ENCODE measurements at regions not wholly inside any gene's neighbourhood (a gene's known extent, or its start where the extent isn't known, plus 50 kb on each side); places are given as distances from the start of the nearest gene placed in this dataset.

GRCh38 chr15:70219966-70220365 is 122.2 kb upstream of the TLE3 start:
- peaks cover 8% of the 10 kb centered on the region for H3K4me1 Mint-ChIP-seq (ENCODE audit: low read depth)
- H3K9me3 Mint-ChIP-seq = no peaks in the 10 kb centered on the region
- no peak overlapping the region for H3K4me3 Mint-ChIP-seq
- no peaks in the 10 kb centered on the region for H3K36me3 Mint-ChIP-seq
- intact Hi-C loops (cut with micrococcal nuclease) = no loop called here
- no peak overlapping the region for H3K27ac Mint-ChIP-seq
- H3K27me3 Mint-ChIP-seq = no peaks in the 10 kb centered on the region
- ChIA-PET CTCF (no interaction called here), POLR2A (no interaction called here)
- DNase-seq = no peak

GRCh38 chr15:70219256-70219895 is 121.7 kb upstream of the TLE3 start:
- no peaks in the 10 kb centered on the region for H3K36me3 Mint-ChIP-seq
- POLR2A ChIA-PET = no interaction called here
- H3K27me3 Mint-ChIP-seq = no peaks in the 10 kb centered on the region
- H3K4me1 Mint-ChIP-seq (ENCODE audit: low read depth) = peaks cover 8% of the 10 kb centered on the region
- CTCF ChIA-PET = no interaction called here
- no peaks in the 10 kb centered on the region for H3K9me3 Mint-ChIP-seq
- H3K4me3 Mint-ChIP-seq = no peak overlapping the region
- intact Hi-C loops (cut with micrococcal nuclease) = no loop called here
- DNase-seq = no peak
- H3K27ac Mint-ChIP-seq = no peak overlapping the region

DNA sequence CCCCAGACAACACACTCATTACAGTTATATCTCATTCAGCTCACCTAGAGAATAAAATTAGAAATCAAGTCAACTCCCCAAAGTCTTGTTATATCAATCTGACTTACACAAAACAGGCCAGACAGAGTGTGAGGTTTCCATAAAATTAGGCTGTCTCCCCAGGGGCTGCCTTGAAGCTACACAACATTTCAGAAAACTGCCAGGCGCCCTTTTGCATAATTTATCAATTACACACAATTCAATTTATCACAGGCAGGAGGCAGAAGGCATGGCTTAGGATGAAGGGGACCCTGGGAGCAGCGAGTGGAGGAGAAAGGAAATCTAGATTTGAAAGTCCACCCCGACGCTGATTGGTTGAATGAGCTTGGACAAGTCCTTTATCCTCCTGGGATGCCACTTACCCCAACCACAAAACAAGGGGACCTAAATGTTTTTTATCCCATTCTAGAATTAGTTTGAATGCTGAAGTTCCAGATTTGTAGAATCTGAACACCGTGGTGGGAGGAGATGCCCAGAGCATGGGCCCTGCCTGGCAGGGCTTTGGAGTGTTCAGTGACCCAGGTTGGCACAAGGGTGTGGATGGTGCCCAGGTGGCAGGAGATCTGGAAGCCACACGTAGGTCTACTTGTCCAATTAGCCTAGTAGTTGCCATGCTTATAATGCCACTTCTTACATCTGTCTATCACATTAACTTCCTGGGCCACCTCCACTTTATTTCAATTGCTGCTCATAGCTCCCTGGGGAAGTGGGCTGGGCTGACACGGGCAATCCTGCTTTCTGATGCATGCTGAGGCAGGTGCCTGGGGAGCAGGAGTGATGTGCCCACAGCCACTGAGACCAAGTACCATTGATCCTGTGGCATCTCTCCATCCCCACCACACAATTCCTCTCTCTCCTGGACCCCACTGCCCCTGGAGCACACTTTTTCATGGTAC is 119.8 kb upstream of the TLE3 start:
- H3K4me1 Mint-ChIP-seq (ENCODE audit: low read depth) = no peaks in the 10 kb centered on the region
- no peaks in the 10 kb centered on the region for H3K36me3 Mint-ChIP-seq
- DNase-seq = no peak
- no peaks in the 10 kb centered on the region for H3K27me3 Mint-ChIP-seq
- H3K4me3 Mint-ChIP-seq = no peak overlapping the region
- H3K9me3 Mint-ChIP-seq = no peaks in the 10 kb centered on the region
- no peak overlapping the region for H3K27ac Mint-ChIP-seq
- intact Hi-C loops (cut with micrococcal nuclease) = no loop called here
- ChIA-PET CTCF (no interaction called here), POLR2A (no interaction called here)

GRCh38 chr15:70215951-70216350 is 118.2 kb upstream of the TLE3 start:
- intact Hi-C loops (cut with micrococcal nuclease) = no loop called here
- Mint-ChIP-seq H3K9me3 (no peaks in the 10 kb centered on the region), H3K27me3 (no peaks in the 10 kb centered on the region), H3K4me3 (no peak overlapping the region), H3K4me1 (ENCODE audit: low read depth) (no peaks in the 10 kb centered on the region), H3K36me3 (no peaks in the 10 kb centered on the region), H3K27ac (no peak overlapping the region)
- POLR2A ChIA-PET = no interaction called here
- DNase-seq = no peak
- CTCF ChIA-PET = no interaction called here

DNA sequence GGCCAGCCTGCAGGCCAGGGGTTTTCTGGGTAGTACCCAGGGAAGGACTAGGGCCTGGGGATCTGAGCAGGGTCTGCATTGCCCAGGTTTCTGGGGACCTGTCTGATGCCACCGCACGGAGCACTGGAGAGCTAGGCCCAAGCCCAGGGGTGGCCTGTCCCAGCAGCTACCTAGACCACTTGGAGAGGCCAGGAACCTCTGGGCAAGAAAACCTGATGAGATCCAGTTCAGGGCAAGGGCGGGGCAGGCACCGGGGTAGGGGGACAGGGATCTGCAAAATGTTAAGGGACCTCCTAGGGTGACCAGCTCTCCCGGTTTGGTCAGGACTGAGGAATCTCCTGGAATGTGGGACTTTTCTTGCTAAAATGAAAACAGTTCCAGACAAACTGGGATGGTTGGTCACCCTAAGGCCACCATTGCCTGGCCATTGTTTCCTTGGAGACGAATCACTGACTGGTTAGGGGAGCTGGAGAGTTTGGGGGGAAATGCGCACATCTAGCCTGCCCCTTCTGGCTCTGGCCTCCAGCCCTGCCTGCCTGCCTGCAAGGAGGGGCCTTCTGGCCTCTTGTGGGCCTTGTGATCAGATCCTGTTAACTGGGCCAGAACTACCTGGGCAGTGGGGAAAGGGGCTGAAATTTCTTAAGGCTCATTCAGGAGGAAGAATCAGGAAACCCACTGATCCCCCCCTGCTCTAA is 117.4 kb upstream of the TLE3 start:
- CTCF ChIA-PET = no interaction called here
- POLR2A ChIA-PET = no interaction called here
- Mint-ChIP-seq H3K27me3 (no peaks in the 10 kb centered on the region), H3K27ac (no peak overlapping the region), H3K9me3 (no peaks in the 10 kb centered on the region), H3K36me3 (no peaks in the 10 kb centered on the region), H3K4me3 (no peak overlapping the region), H3K4me1 (ENCODE audit: low read depth) (no peaks in the 10 kb centered on the region)
- DNase-seq = no peak
- intact Hi-C loops (cut with micrococcal nuclease) = no loop called here

DNA sequence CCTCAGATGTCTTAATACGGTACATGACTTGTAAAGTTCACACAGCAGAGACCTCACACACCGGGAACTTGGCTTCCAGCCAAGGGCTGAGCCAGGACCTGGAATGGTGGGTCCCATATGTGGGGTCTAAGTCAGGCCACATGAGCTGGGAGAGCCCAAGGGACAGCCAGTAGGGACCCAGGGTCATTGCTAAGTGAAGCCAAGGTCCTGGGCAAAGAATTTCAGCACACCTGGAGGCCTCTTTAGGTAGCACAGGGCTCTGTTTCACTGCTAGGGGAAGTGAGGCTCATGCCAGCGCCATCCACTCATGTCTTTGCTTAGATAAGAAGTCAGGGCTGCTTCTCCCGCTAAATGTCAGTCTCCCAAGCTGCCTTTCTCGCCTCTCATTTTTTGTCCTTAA is 116.6 kb upstream of the TLE3 start:
- Mint-ChIP-seq H3K36me3 (no peaks in the 10 kb centered on the region), H3K4me1 (ENCODE audit: low read depth) (no peaks in the 10 kb centered on the region), H3K27ac (no peak overlapping the region), H3K4me3 (no peak overlapping the region), H3K9me3 (no peaks in the 10 kb centered on the region), H3K27me3 (no peaks in the 10 kb centered on the region)
- CTCF ChIA-PET = no interaction called here
- intact Hi-C loops (cut with micrococcal nuclease) = no loop called here
- POLR2A ChIA-PET = no interaction called here
- no peak for DNase-seq

DNA sequence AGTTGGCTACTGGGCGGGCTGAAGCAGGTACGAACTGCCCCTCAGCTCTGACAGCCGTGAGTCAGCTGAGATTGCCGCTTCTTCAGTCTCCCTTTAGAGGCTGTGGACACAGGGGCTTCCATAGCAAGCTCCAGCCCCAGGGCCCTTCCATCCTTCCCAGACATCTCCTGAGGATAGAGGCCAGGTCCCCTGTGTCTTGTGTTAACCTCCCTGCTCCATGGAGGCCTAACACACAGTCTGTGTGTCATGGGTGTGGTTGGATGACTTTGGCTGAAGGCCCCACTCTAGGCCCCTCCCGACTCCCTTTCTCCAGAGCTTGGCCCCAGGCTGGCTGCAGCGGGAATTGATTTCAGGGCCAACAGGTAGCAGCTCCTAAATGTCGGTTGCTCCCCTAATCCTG is 116.1 kb upstream of the TLE3 start:
- H3K27ac Mint-ChIP-seq = no peak overlapping the region
- H3K4me3 Mint-ChIP-seq = no peak overlapping the region
- H3K27me3 Mint-ChIP-seq = no peaks in the 10 kb centered on the region
- no peaks in the 10 kb centered on the region for H3K4me1 Mint-ChIP-seq (ENCODE audit: low read depth)
- no peak for DNase-seq
- H3K9me3 Mint-ChIP-seq = no peaks in the 10 kb centered on the region
- intact Hi-C loops (cut with micrococcal nuclease) = no loop called here
- POLR2A ChIA-PET = no interaction called here
- CTCF ChIA-PET = no interaction called here
- no peaks in the 10 kb centered on the region for H3K36me3 Mint-ChIP-seq

GRCh38 chr15:70212963-70213315 is 115.2 kb upstream of the TLE3 start:
- no peak overlapping the region for H3K4me3 Mint-ChIP-seq

GRCh38 chr15:70212286-70212962 is 114.7 kb upstream of the TLE3 start:
- H3K36me3 Mint-ChIP-seq = no peaks in the 10 kb centered on the region
- H3K27ac Mint-ChIP-seq = no peak overlapping the region
- no peaks in the 10 kb centered on the region for H3K4me1 Mint-ChIP-seq (ENCODE audit: low read depth)
- no peak overlapping the region for H3K4me3 Mint-ChIP-seq
- no peak for DNase-seq
- CTCF ChIA-PET = no interaction called here
- no peaks in the 10 kb centered on the region for H3K27me3 Mint-ChIP-seq
- H3K9me3 Mint-ChIP-seq = no peaks in the 10 kb centered on the region
- intact Hi-C loops (cut with micrococcal nuclease) = no loop called here
- POLR2A ChIA-PET = no interaction called here

More at GRCh38 chr15:70212963-70213315, 115.2 kb upstream of the TLE3 start:
- CTCF ChIA-PET = no interaction called here
- no peak for DNase-seq
- POLR2A ChIA-PET = no interaction called here
- no peak overlapping the region for H3K27ac Mint-ChIP-seq
- intact Hi-C loops (cut with micrococcal nuclease) = no loop called here
- H3K36me3 Mint-ChIP-seq = no peaks in the 10 kb centered on the region
- H3K4me1 Mint-ChIP-seq (ENCODE audit: low read depth) = no peaks in the 10 kb centered on the region
- H3K9me3 Mint-ChIP-seq = no peaks in the 10 kb centered on the region
- H3K27me3 Mint-ChIP-seq = no peaks in the 10 kb centered on the region

GRCh38 chr15:70210528-70210927 is 112.8 kb upstream of the TLE3 start:
- no peaks in the 10 kb centered on the region for H3K4me1 Mint-ChIP-seq (ENCODE audit: low read depth)
- no peaks in the 10 kb centered on the region for H3K36me3 Mint-ChIP-seq
- DNase-seq = peak; percentile 16
- H3K4me3 Mint-ChIP-seq = no peak overlapping the region
- ChIA-PET POLR2A (no interaction called here), CTCF (interaction anchor here (0.6 kb wide), 1 partner anchor 482 kb away, joined by 3 read pairs; no protein-coding TSS in a partner anchor)
- H3K27me3 Mint-ChIP-seq = no peaks in the 10 kb centered on the region
- no peaks in the 10 kb centered on the region for H3K9me3 Mint-ChIP-seq
- H3K27ac Mint-ChIP-seq = no peak overlapping the region
- intact Hi-C loops (cut with micrococcal nuclease) = no loop called here

- Mint-ChIP-seq H3K4me3 (no peak overlapping the region), H3K27me3 (no peaks in the 10 kb centered on the region), H3K27ac (no peak overlapping the region), H3K9me3 (no peaks in the 10 kb centered on the region), H3K36me3 (no peaks in the 10 kb centered on the region), H3K4me1 (ENCODE audit: low read depth) (no peaks in the 10 kb centered on the region)
- no peak for DNase-seq
- intact Hi-C loops (cut with micrococcal nuclease) = no loop called here
- CTCF ChIA-PET = no interaction called here
- POLR2A ChIA-PET = no interaction called here
Measured at GRCh38 chr15:70210076-70210475, 112.4 kb upstream of the TLE3 start.

DNA sequence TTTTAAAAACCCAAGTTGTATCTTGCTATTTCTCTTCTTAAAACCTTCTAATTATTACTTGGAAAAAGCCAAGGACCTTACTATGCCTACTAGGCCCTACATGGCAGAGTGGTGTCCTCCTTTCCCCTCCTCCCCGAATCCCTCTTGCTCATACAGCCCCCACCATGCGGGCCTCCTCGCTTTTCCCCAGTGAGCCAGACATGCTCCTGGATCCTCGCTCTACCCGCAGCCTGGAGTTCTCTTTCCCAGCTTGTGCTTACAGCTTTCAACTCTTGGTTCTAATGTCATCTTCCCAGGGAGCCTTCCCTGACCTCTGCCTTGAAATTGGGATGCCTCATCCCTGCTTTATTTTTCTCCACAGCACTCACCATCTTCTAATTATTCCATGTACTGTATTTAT is 111.8 kb upstream of the TLE3 start:
- POLR2A ChIA-PET = no interaction called here
- Mint-ChIP-seq H3K9me3 (no peaks in the 10 kb centered on the region), H3K27ac (no peak overlapping the region), H3K4me3 (no peak overlapping the region), H3K36me3 (no peaks in the 10 kb centered on the region), H3K27me3 (no peaks in the 10 kb centered on the region), H3K4me1 (ENCODE audit: low read depth) (no peaks in the 10 kb centered on the region)
- intact Hi-C loops (cut with micrococcal nuclease) = no loop called here
- CTCF ChIA-PET = no interaction called here
- no peak for DNase-seq
